ENCODE measurements at regions not wholly inside any gene's neighbourhood (a gene's known extent, or its start where the extent isn't known, plus 50 kb on each side); places are given as distances from the start of the nearest gene placed in this dataset.

GRCh38 chr3:110575702-110576101, 495.9 kb upstream of the NECTIN3 start:
- Histone ChIP-seq H3K4me1 (no peaks in the 10 kb centered on the region), H3K27me3 (no peaks in the 10 kb centered on the region), H3K27ac (no peak overlapping the region), H3K4me3 (no peak overlapping the region), H3K9me3 (no peaks in the 10 kb centered on the region), H3K36me3 (no peaks in the 10 kb centered on the region)
- DNase-seq (no peak), ATAC-seq (ENCODE audit: low FRiP score in 2 of 2) (no peak)
- TF ChIP-seq EP300 (IDR thresholded peaks at IDR 0.05) (no peak), POLR2A (IDR thresholded peaks at IDR 0.05) (no peak)
- 73 to 89% methylated on average over 3 of the region's 3 CpGs for WGBS, 2 donors

DNA sequence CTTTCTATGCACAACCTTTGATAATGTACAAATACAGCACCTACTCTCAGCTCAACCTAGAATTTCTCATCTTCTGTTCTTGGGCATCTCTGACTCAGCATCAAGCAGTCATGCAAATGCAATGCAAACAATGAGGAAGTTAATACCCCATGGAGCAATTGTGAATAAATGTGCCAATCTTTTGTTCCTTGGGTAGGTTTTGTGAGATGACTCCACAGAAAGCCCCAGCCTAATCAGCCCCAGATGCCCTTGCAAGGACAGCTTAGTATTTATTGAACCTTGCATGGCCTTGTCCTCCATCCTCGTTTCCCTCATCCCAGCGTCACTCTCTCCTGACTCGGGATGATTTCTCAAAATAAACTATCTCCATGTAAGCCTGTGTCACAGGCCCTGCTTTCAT, 494.7 kb upstream of the NECTIN3 start:
- no peak for DNase-seq
- H3K4me3 ChIP-seq = no peak overlapping the region
- H3K9me3 ChIP-seq = no peaks in the 10 kb centered on the region
- 59 to 68% methylated on average over 3 of the region's 3 CpGs for WGBS, 2 donors
- ATAC-seq (ENCODE audit: low FRiP score in 2 of 2) = no peak
- no peak overlapping the region for H3K27ac ChIP-seq
- TF ChIP-seq EP300 (IDR thresholded peaks at IDR 0.05) (no peak), POLR2AphosphoS5 (IDR thresholded peaks at IDR 0.05) (no peak), POLR2A (IDR thresholded peaks at IDR 0.05) (no peak)
- TF ChIP-seq, protein P1, sequence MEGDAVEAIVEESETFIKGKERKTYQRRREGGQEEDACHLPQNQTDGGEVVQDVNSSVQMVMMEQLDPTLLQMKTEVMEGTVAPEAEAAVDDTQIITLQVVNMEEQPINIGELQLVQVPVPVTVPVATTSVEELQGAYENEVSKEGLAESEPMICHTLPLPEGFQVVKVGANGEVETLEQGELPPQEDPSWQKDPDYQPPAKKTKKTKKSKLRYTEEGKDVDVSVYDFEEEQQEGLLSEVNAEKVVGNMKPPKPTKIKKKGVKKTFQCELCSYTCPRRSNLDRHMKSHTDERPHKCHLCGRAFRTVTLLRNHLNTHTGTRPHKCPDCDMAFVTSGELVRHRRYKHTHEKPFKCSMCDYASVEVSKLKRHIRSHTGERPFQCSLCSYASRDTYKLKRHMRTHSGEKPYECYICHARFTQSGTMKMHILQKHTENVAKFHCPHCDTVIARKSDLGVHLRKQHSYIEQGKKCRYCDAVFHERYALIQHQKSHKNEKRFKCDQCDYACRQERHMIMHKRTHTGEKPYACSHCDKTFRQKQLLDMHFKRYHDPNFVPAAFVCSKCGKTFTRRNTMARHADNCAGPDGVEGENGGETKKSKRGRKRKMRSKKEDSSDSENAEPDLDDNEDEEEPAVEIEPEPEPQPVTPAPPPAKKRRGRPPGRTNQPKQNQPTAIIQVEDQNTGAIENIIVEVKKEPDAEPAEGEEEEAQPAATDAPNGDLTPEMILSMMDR (IDR thresholded peaks at IDR 0.05) = no peak
- H3K36me3 ChIP-seq = no peaks in the 10 kb centered on the region
- no peaks in the 10 kb centered on the region for H3K4me1 ChIP-seq
- H3K27me3 ChIP-seq = no peaks in the 10 kb centered on the region

DNA sequence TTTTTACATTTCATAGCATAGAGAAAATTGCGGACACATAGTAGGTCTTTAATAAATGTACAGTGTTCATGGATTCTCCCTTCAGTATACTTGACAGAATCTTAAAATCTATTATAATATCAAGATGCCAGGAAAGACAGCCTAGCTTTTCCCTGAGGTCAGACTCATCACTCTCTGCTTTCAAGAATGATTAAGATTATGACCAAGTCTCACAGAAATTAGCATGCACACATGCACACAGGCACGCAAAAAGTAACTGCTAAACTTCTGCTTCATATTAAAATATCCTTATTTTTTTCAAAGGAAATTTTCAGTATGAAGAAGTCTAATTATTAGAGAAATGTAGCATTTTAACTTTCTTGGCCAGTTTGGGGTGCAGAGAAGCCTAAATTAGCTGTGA, 493.8 kb upstream of the NECTIN3 start:
- TF ChIP-seq EP300 (IDR thresholded peaks at IDR 0.05) = no peak
- TF ChIP-seq, protein P1 (IDR thresholded peaks at IDR 0.05) = no peak
- no peak for TF ChIP-seq POLR2AphosphoS5 (IDR thresholded peaks at IDR 0.05)
- no peak for TF ChIP-seq POLR2A (IDR thresholded peaks at IDR 0.05)
- DNase-seq (no peak), ATAC-seq (ENCODE audit: low FRiP score in 2 of 2) (no peak)
- no peaks in the 10 kb centered on the region for H3K4me1 ChIP-seq
- WGBS, 2 donors = 88 to 89% methylated on average over 2 of the region's 2 CpGs
- H3K9me3 ChIP-seq = no peaks in the 10 kb centered on the region
- no peak overlapping the region for H3K27ac ChIP-seq
- H3K27me3 ChIP-seq = no peaks in the 10 kb centered on the region
- H3K4me3 ChIP-seq = no peak overlapping the region
- H3K36me3 ChIP-seq = no peaks in the 10 kb centered on the region

GRCh38 chr3:110579840-110580550, 491.6 kb upstream of the NECTIN3 start:
- H3K4me3 ChIP-seq = no peak overlapping the region
- DNase-seq = no peak
- no peaks in the 10 kb centered on the region for H3K27me3 ChIP-seq
- H3K9me3 ChIP-seq = no peaks in the 10 kb centered on the region
- H3K27ac ChIP-seq = no peak overlapping the region
- TF ChIP-seq, protein P1 (IDR thresholded peaks at IDR 0.05) = no peak
- TF ChIP-seq EP300 (IDR thresholded peaks at IDR 0.05) = no peak
- TF ChIP-seq POLR2A (IDR thresholded peaks at IDR 0.05) = no peak
- no peak for TF ChIP-seq POLR2AphosphoS5 (IDR thresholded peaks at IDR 0.05)
- WGBS, 2 donors = 77 to 82% methylated on average over 4 of the region's 4 CpGs
- H3K4me1 ChIP-seq = no peaks in the 10 kb centered on the region
- ATAC-seq (ENCODE audit: low FRiP score in 2 of 2) = no peak
- H3K36me3 ChIP-seq = no peaks in the 10 kb centered on the region

GRCh38 chr3:110583373-110583935, 488.2 kb upstream of the NECTIN3 start:
- Histone ChIP-seq H3K27ac (no peak overlapping the region), H3K36me3 (no peaks in the 10 kb centered on the region), H3K9me3 (no peaks in the 10 kb centered on the region), H3K27me3 (no peaks in the 10 kb centered on the region), H3K4me1 (no peaks in the 10 kb centered on the region), H3K4me3 (no peak overlapping the region)
- no peak for ATAC-seq (ENCODE audit: low FRiP score in 2 of 2)
- TF ChIP-seq, protein P1 (IDR thresholded peaks at IDR 0.05) = no peak
- TF ChIP-seq POLR2A (IDR thresholded peaks at IDR 0.05) (no peak), EP300 (IDR thresholded peaks at IDR 0.05) (no peak), POLR2AphosphoS5 (IDR thresholded peaks at IDR 0.05) (no peak)
- 36 to 51% methylated on average over 3 of the region's 3 CpGs for WGBS, 2 donors
- no peak for DNase-seq
